Activated T-cell treated with anti-CD3 and anti-CD28 coated beads, Interleukin-2, amount 50 U/mL, for 24 hours (primary cell): ENCODE measurements at regions not wholly inside any gene's neighbourhood (a gene's known extent, or its start where the extent isn't known, plus 50 kb on each side); places are given as distances from the start of the nearest gene placed in this dataset.
"Not testable (repeated sequence)": the region's sequence is repeated elsewhere in the genome, so short reads cannot be mapped to it uniquely, and the experiment has no call there.

Source experiments
- DNase-seq: peaks from one replicate; pipeline ENCODE4 v3.0.0-alpha.2; 2020
- H3K27ac Mint-ChIP-seq: 2 replicates; pipeline ENCODE4 v1.8.0; 2020; ENCODE audit warnings: mild to moderate bottlenecking, mixed read lengths
- H3K27me3 Mint-ChIP-seq: 2 replicates; pipeline ENCODE4 v1.8.0; 2020; ENCODE audit warnings: mixed read lengths
- H3K36me3 Mint-ChIP-seq: 2 replicates; pipeline ENCODE4 v1.8.0; 2020; ENCODE audit warnings: low read depth, mixed read lengths
- H3K4me1 Mint-ChIP-seq: 2 replicates; pipeline ENCODE4 v1.8.0; 2020; ENCODE audit warnings: low read depth, mixed read lengths
- H3K4me3 Mint-ChIP-seq: 2 replicates; pipeline ENCODE4 v1.8.0; 2020; ENCODE audit warnings: mild to moderate bottlenecking, moderate library complexity, mixed read lengths
- H3K9me3 Mint-ChIP-seq: 2 replicates; pipeline ENCODE4 v1.8.0; 2020; ENCODE audit warnings: mixed read lengths

DNA sequence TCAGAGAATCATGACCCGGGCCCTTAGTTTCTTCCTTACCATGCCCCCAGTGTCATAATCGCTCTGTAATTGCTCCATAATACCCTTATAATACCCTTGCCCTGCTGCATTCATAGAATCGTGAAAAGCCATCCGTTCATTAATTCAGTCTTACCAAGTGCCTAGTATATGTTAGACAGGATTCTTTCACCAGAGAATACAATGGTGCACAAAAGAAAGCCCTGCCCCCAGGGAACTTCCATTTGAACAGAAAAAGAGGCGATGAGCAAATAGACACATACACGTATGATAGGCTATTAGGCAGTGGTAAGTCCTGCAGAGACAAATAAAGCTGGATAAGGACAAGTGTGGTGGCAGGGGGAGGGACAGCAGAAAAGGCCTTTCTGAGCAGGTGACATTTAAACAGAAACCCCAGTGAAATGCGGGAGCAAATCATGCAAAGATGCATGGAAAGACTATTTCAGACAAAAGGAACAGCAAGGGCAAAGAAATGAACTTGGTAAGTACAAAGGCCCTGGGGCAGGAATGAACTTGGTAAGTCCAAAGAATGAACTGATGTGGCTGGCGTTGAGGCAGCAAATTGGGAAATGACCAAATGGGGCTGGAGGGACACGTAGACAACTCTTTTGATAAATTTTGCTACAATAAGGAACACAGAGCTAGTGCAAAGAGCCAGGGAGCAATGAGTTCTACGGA lies 74.6 kb upstream of the CREB3L1 start:
- DNase-seq, result no peak
- Mint-ChIP-seq H3K4me1 (no peaks in the 10 kb centered on the region), H3K4me3 (no peak overlapping the region), H3K27ac (no peak overlapping the region), H3K9me3 (no peaks in the 10 kb centered on the region), H3K36me3 (no peaks in the 10 kb centered on the region), H3K27me3 (peaks cover 13% of the 10 kb centered on the region)

DNA sequence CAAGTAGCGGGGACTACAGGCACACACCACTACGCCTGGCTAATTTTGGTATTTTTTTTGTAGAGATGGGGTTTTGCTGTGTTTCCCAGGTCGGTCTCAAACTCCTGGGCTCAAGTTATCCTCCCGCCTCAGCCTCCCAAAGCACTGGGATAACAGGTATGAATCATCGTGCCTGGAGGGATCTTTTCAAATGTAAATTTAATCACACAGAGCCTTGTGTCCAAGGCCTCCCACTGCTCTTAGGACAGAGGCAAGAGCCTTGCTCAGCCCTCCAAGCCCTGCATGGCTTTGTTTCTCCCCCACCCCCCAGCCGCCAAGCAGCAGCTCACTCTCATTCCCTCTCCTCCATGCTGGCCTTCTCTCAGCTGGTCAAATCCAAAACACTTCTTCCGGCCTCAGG lies 75.3 kb upstream of the CREB3L1 start:
- H3K36me3 Mint-ChIP-seq, result no peaks in the 10 kb centered on the region
- no peak overlapping the region for H3K27ac Mint-ChIP-seq
- no peak overlapping the region for H3K4me3 Mint-ChIP-seq
- H3K9me3 Mint-ChIP-seq, result no peaks in the 10 kb centered on the region
- H3K4me1 Mint-ChIP-seq, result no peaks in the 10 kb centered on the region
- peaks cover 17% of the 10 kb centered on the region for H3K27me3 Mint-ChIP-seq
- DNase-seq, result no peak

DNA sequence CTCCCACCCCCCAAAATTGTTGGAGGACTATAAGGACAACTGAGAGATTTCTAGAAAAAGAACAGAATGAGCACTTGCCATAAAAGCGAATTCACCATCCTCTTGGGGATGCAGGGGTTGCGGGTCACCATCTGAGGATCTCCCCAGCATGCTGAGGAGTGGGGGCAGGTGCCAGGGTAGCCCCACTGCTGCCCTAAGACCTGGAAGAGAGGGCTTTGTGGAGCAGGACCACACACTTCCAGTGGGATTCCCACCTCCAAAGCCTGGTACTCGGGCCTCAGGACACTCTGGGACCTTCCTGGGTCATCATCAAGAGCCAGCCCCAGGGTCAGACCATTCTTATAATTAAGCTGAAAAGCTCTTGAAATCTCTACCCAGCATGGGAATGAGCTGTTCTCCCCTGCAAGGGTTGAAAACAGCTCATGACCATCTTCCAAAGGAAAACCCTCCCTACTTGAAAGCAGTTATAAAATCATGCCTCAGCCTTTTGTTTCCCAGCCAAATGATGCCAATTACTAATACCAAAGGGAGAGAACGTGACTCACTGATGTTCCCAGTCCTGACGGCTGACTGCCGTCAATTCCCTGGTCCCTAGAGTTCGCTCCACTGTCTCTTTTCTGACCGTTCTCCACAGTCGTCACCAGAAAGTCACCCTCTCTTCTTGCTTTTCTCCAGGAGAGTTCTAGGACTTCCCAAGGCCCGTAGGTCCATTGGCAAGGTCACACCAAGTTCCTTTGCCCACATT lies 76.8 kb upstream of the CREB3L1 start:
- no peak for DNase-seq
- Mint-ChIP-seq H3K9me3 (no peaks in the 10 kb centered on the region), H3K27me3 (peaks cover 23% of the 10 kb centered on the region), H3K4me3 (no peak overlapping the region), H3K36me3 (no peaks in the 10 kb centered on the region), H3K27ac (no peak overlapping the region), H3K4me1 (no peaks in the 10 kb centered on the region)

DNA sequence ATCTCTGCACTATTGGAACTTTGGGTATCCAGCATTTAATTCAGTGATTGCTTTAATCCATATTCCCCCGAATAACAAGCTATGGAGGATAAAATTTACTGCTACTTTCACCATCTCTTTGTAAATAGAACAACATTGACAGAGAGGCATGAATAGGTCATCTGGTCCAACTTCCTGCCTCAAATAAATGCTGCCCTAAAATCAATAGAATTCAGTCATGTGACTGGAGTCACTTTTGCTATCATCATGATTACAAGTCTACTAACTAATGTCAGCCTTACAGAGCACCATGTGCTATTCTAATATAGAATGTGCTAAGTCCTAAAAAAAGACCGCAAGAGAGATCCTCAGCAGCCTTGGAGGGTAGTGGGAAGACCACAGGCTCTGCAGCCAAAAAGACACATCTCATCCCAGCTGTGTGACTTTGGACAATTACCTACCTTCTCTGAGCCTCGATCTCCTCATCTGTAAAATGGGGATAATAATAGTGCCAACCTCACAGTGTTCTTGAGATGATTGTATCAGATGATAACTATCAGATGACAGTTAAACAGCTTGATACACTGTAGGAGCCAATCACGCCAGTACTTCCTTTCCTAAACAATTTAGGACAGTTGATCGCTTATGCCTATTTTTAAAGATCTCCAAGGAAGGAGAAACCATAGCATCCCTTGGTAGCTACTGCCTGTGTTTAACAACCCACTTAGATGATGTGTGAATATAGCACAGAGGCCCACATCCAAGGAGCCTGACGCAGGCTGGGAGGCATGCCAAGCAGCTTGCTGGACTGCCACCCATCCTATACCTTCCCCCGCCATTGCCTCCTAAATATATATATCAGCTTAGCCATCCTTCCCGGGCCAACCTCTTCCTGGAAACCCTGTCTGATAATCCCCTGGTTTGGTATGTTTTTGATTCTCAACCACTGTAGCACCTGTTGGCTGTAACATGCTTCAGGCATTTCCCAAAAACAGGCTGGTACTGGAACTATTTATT lies 77.3 kb upstream of the PHF21A start:
- no peak overlapping the region for H3K4me3 Mint-ChIP-seq
- no peaks in the 10 kb centered on the region for H3K36me3 Mint-ChIP-seq
- H3K9me3 Mint-ChIP-seq, result no peaks in the 10 kb centered on the region
- DNase-seq, result no peak
- H3K27ac Mint-ChIP-seq, result no peak overlapping the region
- H3K4me1 Mint-ChIP-seq, result no peaks in the 10 kb centered on the region
- H3K27me3 Mint-ChIP-seq, result peaks cover 20% of the 10 kb centered on the region

DNA sequence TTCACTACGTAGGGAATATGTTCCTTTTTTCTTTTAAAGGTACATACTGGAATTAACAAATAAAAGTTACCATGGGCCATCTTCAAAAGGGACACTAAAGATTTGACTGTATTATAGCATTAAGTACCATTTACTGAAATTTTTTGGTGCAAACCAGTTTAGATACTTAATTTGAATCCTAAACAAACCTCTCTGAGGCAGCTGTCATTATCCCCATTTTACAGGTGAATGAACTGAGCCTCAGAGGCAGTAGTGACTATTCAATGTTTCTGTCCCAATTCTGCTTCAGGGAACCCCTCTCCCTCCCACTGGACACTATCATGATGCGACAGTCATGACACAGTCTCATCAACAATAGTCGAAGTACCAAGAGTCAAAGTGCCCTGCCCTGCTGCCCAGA lies 76.2 kb upstream of the PHF21A start:
- Mint-ChIP-seq H3K36me3 (no peaks in the 10 kb centered on the region), H3K27ac (no peak overlapping the region), H3K4me1 (no peaks in the 10 kb centered on the region), H3K4me3 (no peak overlapping the region), H3K9me3 (no peaks in the 10 kb centered on the region), H3K27me3 (peaks cover 24% of the 10 kb centered on the region)
- DNase-seq, result no peak

DNA sequence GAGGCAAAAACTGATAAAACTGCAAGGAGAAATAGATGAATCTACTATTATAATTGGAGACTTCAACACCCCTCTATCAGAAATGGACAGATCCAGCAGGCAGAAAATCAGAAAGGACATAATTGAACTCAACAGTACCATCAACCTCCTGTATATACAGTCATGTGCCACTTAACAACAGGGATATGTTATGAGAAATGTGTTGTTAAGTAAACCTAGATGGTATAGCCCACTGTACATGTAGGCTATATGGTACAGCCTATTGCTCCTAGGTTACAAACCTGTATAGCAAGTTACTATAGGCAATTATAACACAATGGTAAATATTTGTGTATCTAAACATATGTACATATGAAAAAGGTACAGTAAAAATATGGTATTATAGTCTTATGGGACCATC lies 66.8 kb upstream of the PHF21A start:
- H3K9me3 Mint-ChIP-seq, result peaks cover 5% of the 10 kb centered on the region

DNA sequence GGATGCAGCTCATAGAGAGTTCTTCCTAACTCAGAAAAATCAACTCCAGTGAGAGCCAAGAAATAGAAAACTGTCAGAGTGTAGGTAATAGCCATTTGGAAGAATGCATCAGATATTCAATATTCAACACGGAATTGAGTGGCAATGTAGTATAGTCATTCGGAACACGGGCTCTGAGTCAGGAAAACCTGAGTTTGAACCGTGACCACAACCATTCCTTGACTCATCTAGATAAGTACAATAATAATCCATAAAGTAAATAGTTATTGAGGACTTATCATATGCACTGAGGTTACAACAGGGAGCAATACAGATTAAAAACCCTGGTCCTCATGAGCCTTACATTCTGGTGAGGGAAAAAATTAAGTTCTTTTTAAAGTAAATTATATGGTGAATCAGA lies 62.6 kb upstream of the PHF21A start:
- H3K9me3 Mint-ChIP-seq, result no peaks in the 10 kb centered on the region

More for the DNA sequence above, 66.8 kb upstream of the PHF21A start:
- peaks cover 30% of the 10 kb centered on the region for H3K27me3 Mint-ChIP-seq
- no peak for DNase-seq
- H3K27ac Mint-ChIP-seq, result no peak overlapping the region
- H3K4me3 Mint-ChIP-seq, result no peak overlapping the region
- H3K36me3 Mint-ChIP-seq, result no peaks in the 10 kb centered on the region
- H3K4me1 Mint-ChIP-seq, result no peaks in the 10 kb centered on the region

DNA sequence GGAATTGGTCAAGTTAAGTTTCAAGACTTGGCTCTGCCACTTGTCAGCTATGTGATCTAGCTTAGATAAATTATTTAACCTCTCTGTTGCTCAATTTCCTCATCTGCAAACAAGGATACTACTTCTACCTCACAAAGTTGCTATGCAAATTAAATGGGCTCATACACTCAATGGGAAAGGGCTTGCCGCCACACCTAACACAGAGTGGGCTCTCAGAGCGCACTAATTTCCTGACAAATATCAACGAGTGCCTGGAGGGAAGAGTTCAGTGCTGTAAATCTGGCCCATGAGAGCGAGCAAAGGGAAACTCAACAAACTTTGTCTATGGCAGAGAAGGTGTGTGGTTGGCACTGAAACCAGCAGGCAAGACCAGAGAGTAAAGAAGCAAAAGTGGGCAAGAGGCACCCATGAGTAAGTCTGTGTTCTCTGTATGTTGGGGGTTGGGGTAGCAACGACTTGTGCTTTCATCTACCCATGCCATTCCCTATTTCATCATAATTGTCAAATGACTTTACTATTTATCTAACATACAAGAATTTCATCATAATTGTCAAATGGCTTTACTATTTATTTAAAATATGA lies 60.7 kb upstream of the PHF21A start:
- Mint-ChIP-seq H3K27ac (no peak overlapping the region), H3K4me3 (no peak overlapping the region), H3K36me3 (no peaks in the 10 kb centered on the region), H3K9me3 (no peaks in the 10 kb centered on the region), H3K4me1 (no peaks in the 10 kb centered on the region), H3K27me3 (peaks cover 39% of the 10 kb centered on the region)
- no peak for DNase-seq

More for the DNA sequence above, 62.6 kb upstream of the PHF21A start:
- no peak for DNase-seq
- Mint-ChIP-seq H3K4me3 (no peak overlapping the region), H3K27ac (no peak overlapping the region), H3K4me1 (no peaks in the 10 kb centered on the region), H3K36me3 (no peaks in the 10 kb centered on the region), H3K27me3 (peaks cover 33% of the 10 kb centered on the region)

DNA sequence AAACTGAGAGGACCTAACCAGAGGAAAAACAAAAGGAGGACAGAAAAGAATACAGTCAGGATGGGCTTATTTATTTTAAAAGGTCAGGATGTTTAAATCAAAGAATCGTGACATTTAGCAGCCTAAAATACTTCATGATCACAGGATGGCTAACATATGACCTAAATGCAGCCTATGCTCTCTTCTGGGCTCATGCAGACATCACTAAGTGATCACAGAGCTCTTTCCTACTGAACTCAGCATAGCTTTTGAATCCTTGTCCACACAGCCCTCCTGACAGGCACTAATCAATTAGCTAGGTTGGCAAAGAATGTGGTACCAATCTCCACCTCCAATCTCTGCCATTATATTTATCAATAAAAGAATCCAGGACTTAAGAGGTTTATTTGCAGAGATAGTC lies 60.1 kb upstream of the PHF21A start:
- Mint-ChIP-seq H3K4me1 (no peaks in the 10 kb centered on the region), H3K27me3 (peaks cover 39% of the 10 kb centered on the region), H3K9me3 (no peaks in the 10 kb centered on the region), H3K36me3 (no peaks in the 10 kb centered on the region), H3K27ac (no peak overlapping the region), H3K4me3 (no peak overlapping the region)
- DNase-seq, result no peak

DNA sequence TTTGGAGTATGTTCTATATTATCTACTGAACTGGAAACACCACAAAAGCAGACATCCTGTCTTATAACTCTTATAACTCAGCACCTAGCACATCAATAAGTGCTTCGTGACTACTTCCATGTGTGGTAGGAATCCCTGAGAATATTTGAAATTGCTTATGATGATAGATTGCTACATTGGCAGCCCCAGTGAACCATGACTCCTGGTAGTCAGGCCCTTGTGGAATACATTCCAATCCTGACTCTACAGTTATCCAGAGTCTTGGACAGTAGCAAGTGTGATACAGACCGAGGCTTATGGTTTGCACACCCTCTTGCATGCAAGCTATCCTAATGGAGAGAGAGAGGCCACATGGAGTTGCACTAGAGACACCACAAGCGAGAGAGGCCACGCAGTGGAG lies 59.5 kb upstream of the PHF21A start:
- Mint-ChIP-seq H3K36me3 (no peaks in the 10 kb centered on the region), H3K9me3 (no peaks in the 10 kb centered on the region), H3K27me3 (peaks cover 44% of the 10 kb centered on the region), H3K27ac (no peak overlapping the region), H3K4me3 (no peak overlapping the region), H3K4me1 (no peaks in the 10 kb centered on the region)
- DNase-seq, result no peak

DNA sequence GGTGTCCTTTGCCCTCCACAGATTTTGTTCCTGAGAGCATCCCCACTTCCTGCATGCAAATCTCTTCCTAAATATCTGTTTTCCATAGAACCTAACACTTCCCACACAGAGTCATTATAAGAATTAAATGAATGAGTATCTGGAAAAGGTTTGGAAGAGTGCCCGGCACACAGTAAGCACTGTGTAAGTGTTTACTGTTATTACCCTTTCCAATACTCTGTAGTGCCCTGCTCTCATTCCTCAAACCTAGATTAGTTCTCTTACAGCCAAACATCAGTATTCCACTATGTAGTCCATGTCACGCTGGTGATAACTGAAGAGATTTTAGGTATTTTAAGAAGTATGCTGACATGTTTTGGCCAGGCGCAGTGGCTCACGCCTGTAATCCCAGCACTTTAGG lies 57.3 kb upstream of the PHF21A start:
- Mint-ChIP-seq H3K27ac (no peak overlapping the region), H3K9me3 (no peaks in the 10 kb centered on the region), H3K4me1 (no peaks in the 10 kb centered on the region), H3K36me3 (no peaks in the 10 kb centered on the region), H3K4me3 (no peak overlapping the region), H3K27me3 (peaks cover 34% of the 10 kb centered on the region)
- DNase-seq, result no peak

DNA sequence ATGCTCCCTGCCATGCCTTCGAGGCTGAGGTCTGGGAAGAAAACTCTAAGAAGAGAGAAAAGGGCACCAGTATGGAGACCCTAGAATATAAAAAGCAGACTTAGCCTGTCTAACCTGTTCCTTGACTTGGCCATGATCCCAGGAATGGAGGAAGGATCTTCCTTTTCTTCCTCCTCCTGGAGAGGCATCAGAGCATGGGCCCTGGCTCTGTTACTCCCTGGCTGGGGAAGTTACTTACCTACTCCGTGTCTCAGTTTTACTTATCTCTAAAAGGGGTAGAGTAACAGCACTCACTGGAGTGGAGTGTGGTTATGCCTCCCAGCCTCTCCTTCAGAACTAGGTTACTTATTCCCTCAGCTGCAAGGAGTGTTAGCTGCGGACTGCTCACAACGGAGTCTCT lies 55.2 kb upstream of the PHF21A start:
- H3K27me3 Mint-ChIP-seq, result peaks cover 32% of the 10 kb centered on the region
- no peak for DNase-seq
- H3K4me1 Mint-ChIP-seq, result no peaks in the 10 kb centered on the region
- no peaks in the 10 kb centered on the region for H3K36me3 Mint-ChIP-seq
- H3K27ac Mint-ChIP-seq, result no peak overlapping the region
- no peak overlapping the region for H3K4me3 Mint-ChIP-seq
- H3K9me3 Mint-ChIP-seq, result no peaks in the 10 kb centered on the region

DNA sequence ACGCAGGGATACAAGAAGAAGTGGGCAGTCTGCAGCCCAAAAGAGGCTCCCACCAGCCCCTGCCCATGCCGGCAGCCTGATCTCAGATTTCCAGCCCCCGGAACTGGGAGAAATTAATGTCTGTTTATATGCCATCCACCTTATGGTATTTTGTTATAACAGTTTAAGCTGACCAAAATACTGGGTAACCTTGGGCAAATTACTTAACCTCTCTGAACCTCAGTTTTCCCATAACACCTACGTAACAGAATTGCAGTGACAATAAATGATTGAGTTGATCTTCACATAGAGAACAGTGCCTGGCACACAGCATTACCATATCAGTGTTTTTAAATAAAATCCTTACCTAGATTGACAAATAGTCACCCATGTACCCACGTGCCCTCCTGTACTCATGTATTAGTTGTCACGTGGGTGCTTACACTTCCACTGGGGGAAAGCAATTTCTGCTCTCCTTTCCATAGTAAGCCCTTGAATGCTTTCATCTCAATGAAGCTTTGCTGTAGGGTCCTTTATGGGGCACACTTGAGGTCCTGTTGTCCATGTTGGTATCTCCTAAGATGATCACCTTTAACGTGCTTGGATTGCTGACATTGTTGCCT lies 54.2 kb upstream of the PHF21A start:
- no peak for DNase-seq
- H3K27ac Mint-ChIP-seq, result no peak overlapping the region
- H3K36me3 Mint-ChIP-seq, result no peaks in the 10 kb centered on the region
- no peak overlapping the region for H3K4me3 Mint-ChIP-seq
- H3K9me3 Mint-ChIP-seq, result no peaks in the 10 kb centered on the region
- peaks cover 41% of the 10 kb centered on the region for H3K27me3 Mint-ChIP-seq
- H3K4me1 Mint-ChIP-seq, result no peaks in the 10 kb centered on the region

DNA sequence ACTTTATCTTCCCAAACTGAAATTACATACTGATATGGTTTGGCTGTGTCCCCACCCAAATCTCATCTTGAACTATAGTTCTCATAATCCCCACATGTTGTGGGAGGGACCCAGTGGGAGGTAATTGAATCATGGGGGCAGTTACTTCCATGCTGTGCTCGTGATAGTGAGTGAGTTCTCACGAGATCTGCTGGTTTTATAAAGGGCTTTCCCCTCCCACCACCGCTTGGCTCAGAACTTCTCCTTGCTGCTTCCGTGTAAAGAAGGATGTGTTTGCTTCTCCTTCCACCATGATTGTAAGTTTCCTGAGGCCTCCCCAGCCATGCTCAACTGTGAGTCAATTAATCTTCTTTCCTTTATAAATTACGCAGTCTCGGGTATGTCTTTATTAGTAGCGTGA lies 50.4 kb upstream of the PHF21A start:
- not testable (repeated sequence) for H3K36me3 Mint-ChIP-seq, H3K9me3 Mint-ChIP-seq, DNase-seq, H3K27ac Mint-ChIP-seq, H3K4me1 Mint-ChIP-seq, H3K4me3 Mint-ChIP-seq
- H3K27me3 Mint-ChIP-seq, result peaks cover 38% of the 10 kb centered on the region
